Activated naive CD4-positive, alpha-beta T cell treated with anti-CD3 and anti-CD28 coated beads, Interleukin-2, amount 50 U/mL, for 16 hours (primary cell): ENCODE measurements at regions not wholly inside any gene's neighbourhood (a gene's known extent, or its start where the extent isn't known, plus 50 kb on each side); places are given as distances from the start of the nearest gene placed in this dataset.
"Not testable (repeated sequence)": the region's sequence is repeated elsewhere in the genome, so short reads cannot be mapped to it uniquely, and the experiment has no call there.

Source experiments
- DNase-seq: peaks from one replicate; pipeline ENCODE4 v3.0.0-alpha.2; 2020

- no peak for DNase-seq
Observed at GRCh38 chr2:225236769-225237323, 162.7 kb upstream of the NYAP2 start.

GRCh38 chr2:225233234-225233633 is 166.3 kb upstream of the NYAP2 start:
- DNase-seq, result no peak

GRCh38 chr2:225231900-225232299 is 167.6 kb upstream of the NYAP2 start:
- no peak for DNase-seq

GRCh38 chr2:225229346-225229745 is 170.2 kb upstream of the NYAP2 start:
- DNase-seq, result not testable (repeated sequence)

- DNase-seq, result no peak
Observed at GRCh38 chr2:225226441-225226840, 173.1 kb upstream of the NYAP2 start.

- DNase-seq, result no peak
Observed at GRCh38 chr2:225223301-225223700, 176.2 kb upstream of the NYAP2 start.

- DNase-seq, result no peak
Observed at GRCh38 chr2:225207471-225207870, 165.2 kb upstream of the DOCK10 start.

- DNase-seq, result no peak
Observed at GRCh38 chr2:225207043-225207442, 164.8 kb upstream of the DOCK10 start.

GRCh38 chr2:225196579-225196978 is 154.3 kb upstream of the DOCK10 start:
- DNase-seq, result no peak

- DNase-seq, result no peak
Observed at GRCh38 chr2:225192869-225193268, 150.6 kb upstream of the DOCK10 start.

- no peak for DNase-seq
Observed at GRCh38 chr2:225190987-225191386, 148.7 kb upstream of the DOCK10 start.

- DNase-seq, result no peak
Observed at GRCh38 chr2:225184948-225185347, 142.7 kb upstream of the DOCK10 start.

- no peak for DNase-seq
Observed at GRCh38 chr2:225182126-225182525, 139.9 kb upstream of the DOCK10 start.

GRCh38 chr2:225177098-225177497 is 134.8 kb upstream of the DOCK10 start:
- no peak for DNase-seq

- no peak for DNase-seq
Observed at GRCh38 chr2:225173909-225174308, 131.6 kb upstream of the DOCK10 start.

- no peak for DNase-seq
Observed at GRCh38 chr2:225171350-225171749, 129.1 kb upstream of the DOCK10 start.

- no peak for DNase-seq
Observed at GRCh38 chr2:225170162-225170561, 127.9 kb upstream of the DOCK10 start.

GRCh38 chr2:225169396-225169795 is 127.1 kb upstream of the DOCK10 start:
- no peak for DNase-seq

GRCh38 chr2:225165052-225165451 is 122.8 kb upstream of the DOCK10 start:
- DNase-seq, result no peak

- DNase-seq, result no peak
Observed at GRCh38 chr2:225164401-225165050, 122.3 kb upstream of the DOCK10 start.

GRCh38 chr2:225158360-225158759 is 116.1 kb upstream of the DOCK10 start:
- DNase-seq, result no peak

- DNase-seq, result no peak
Observed at GRCh38 chr2:225156853-225157451, 114.7 kb upstream of the DOCK10 start.

GRCh38 chr2:225140723-225141122 is 98.5 kb upstream of the DOCK10 start:
- no peak for DNase-seq

GRCh38 chr2:225137971-225138370 is 95.7 kb upstream of the DOCK10 start:
- DNase-seq, result no peak

- DNase-seq, result no peak
Observed at GRCh38 chr2:225136552-225136951, 94.3 kb upstream of the DOCK10 start.
